Dermis microvascular lymphatic vessel endothelial cell (primary cell): ENCODE measurements at regions not wholly inside any gene's neighbourhood (a gene's known extent, or its start where the extent isn't known, plus 50 kb on each side); places are given as distances from the start of the nearest gene placed in this dataset.
A peak's percentile ranks its signal among the peaks of the same experiment; 100 is the strongest.
"Not testable (repeated sequence)": the region's sequence is repeated elsewhere in the genome, so short reads cannot be mapped to it uniquely, and the experiment has no call there.

Experiments used
- DNase-seq, 2 donors: peaks; one replicate each; pipeline versions ENCODE4 v3.0.0 to v3.0.0-alpha.2; 2010; ENCODE audit warnings: low read depth in 2 of 2

- DNase-seq: no peak
Observed at GRCh38 chr13:105732806-105733529, 802.5 kb downstream of the EFNB2 start.

DNA sequence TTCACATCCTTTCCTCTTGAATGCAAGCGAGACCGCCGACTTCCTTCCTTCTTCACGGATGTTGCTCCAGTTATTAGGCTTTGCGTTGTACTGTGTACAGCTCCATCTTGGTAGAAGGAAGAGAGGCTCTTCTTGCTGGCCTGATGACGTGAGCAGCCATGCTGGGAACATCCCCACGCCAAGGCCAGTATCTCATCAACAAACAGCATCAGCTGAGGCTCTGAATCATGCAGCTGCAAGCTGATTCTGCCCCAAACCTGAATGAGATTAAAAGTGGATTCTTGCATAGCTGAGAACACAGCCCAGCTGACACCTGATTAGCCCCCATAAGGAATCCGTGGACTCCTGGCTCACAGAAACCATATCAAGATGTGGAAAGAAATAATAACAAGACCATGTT is 809.6 kb downstream of the EFNB2 start:
- no peak for DNase-seq

DNA sequence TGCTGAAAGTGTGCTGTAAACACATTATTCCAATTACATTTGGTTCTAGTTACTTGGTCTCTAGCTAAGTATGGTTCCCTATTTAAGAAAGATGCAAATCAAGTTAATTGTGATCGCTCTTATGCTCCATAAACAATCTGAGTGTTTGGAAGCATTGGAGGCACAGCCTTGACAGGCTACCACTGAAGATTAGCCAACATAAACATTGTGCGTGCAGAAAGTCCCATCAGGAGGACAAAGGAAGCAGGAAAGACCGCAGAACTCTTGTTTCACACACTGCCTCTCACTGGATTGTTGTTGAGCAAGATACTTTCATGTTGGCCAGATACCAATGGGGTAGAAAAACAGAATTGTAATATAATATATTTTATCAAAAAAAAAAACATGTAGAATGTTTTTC is 814.4 kb downstream of the EFNB2 start:
- DNase-seq: peak; percentile 23 to 40

GRCh38 chr13:105719859-105720258 is 815.6 kb downstream of the EFNB2 start:
- no peak for DNase-seq

- no peak for DNase-seq
Observed at GRCh38 chr13:105709181-105709580, 826.3 kb downstream of the EFNB2 start.

- DNase-seq: no peak
Observed at GRCh38 chr13:105703843-105704242, 831.6 kb downstream of the EFNB2 start.

DNA sequence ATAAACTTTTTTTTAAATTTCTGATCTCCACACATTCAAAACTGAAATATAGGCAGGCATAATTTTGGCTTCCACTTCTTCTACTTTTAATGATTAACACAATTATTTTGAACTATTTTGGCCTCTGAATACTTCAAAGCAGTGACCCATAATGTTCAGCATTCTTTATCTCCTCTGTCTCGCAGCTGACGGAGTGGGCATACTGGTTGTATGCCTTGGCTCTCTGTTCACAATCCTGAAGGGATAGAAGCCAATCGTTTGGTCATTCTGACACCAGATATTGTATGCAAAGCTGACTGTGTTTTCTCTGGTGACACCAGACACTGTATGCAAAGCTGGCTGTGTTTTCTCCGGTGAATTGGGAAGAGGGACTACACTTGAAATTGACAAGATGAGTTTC is 833.0 kb downstream of the EFNB2 start:
- DNase-seq: no peak

DNA sequence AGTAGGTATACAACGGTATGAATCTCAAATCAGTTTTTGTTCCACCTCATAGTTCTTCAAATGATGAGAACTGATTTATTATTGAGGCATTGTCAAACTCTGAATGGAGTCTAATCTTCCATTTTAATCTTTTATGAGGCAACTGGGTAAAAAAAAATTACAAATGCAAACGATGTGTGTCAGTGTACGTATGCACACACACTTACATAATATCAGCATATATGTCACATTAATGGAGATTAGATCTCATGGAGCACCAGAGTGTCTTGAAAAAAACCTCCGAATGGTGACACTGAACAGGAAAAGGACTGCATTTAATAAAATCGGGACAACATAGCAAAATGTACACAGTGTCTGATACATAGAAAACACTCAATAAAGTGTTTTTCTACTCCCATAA is 842.7 kb downstream of the EFNB2 start:
- DNase-seq: no peak

DNA sequence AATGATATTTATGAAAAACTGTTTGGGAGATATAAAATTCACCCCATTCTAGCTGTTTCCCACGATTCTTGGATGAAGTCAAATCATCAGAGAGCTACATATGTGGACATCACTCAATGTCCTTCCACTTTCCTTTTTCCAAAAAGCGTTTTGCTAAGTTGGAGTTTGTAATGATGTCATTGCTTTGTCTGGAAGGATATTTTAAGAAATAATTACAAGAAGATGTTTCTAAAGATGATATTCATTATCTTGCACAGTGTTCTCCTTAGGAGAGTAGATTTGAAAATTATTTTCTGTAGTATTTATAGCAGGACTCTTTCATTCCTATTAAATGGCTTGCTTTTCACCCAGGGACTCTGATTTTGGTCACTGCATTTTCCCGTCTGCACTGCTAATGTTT is 851.2 kb downstream of the EFNB2 start:
- DNase-seq: no peak

- DNase-seq: no peak
Observed at GRCh38 chr13:105679838-105680237, 855.6 kb downstream of the EFNB2 start.

GRCh38 chr13:105678072-105678471 is 857.4 kb downstream of the EFNB2 start:
- no peak for DNase-seq

DNA sequence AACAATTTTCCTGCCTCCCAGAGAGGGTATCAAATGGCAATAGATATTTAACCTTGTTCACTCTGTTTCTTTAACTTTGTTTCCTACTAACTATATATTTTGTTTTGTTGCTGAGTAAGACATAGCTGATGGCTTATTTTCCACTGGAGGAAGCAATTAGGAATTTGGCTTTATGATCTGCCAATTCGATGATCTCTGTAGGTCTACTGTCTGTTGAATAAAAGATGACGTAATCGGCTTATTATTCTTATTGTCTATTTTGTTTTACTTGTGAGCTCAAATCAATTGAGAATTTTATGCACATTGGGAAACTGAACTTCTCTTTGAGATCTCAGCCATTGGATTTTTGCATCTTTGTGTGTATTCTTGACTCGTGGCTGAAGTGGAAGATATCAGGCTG is 862.6 kb downstream of the EFNB2 start:
- DNase-seq: no peak

GRCh38 chr13:105671131-105671530 is 864.3 kb downstream of the EFNB2 start:
- DNase-seq: not testable (repeated sequence)

DNA sequence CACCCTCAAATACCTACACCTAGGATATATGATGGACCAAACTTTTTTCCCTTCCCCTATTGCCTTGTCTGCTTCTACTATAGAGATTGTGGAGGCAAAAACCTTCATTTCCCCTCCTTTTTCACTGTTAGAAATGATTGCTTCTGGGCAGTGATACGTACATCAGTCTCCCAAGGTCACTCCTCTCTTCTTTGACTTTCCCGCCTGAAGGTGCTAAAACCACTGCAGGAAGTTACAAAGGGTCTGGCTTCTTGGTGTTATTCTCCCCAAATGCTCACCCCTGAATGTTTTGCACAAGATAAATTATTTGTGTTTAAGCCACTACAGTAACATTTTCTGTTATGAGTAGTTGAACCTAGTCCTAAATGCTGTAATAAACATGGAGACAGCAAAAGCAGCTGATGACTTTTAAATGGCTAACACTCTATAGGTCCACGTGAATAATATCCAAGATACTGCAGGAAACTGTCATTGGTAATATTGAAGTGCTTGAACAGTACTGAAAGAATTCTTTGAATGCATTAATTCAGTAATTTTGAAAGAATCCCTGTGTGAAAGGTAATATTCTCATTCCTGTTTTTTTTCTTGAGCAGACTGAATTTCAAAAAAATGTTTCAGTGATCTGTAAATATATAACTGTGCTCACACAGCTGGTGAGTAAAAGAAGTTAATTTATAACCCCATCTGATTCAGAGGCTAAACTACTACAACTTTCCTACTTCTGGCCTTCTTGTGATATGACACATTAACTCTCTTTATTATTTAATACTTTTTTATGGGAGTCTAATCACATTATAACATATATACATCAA is 865.1 kb downstream of the EFNB2 start:
- no peak for DNase-seq

DNA sequence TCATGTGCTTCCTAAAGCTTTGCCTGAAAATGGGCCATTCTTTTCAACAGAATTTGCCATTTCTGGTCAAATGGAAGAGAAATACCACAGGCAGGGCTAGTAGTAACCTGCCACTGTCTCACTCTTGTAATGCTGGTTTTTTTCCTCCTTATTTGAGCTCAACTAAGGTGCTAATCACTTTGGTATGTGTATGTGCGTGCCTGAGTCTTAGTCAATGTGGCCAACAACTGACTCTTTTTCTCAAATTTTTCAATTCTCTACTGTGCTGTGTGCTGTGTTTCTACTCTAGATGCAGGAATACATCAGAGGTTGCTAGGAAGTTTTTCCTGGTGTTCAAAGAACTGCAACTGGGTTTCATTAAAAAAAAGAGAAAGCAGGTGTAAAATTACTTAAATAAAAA is 870.2 kb downstream of the EFNB2 start:
- DNase-seq: no peak

GRCh38 chr13:105663182-105663581 is 872.3 kb downstream of the EFNB2 start:
- DNase-seq: no peak

GRCh38 chr13:105660561-105660960 is 874.9 kb downstream of the EFNB2 start:
- DNase-seq: no peak

- DNase-seq: no peak
Observed at GRCh38 chr13:105658431-105658830, 877.0 kb downstream of the EFNB2 start.

DNA sequence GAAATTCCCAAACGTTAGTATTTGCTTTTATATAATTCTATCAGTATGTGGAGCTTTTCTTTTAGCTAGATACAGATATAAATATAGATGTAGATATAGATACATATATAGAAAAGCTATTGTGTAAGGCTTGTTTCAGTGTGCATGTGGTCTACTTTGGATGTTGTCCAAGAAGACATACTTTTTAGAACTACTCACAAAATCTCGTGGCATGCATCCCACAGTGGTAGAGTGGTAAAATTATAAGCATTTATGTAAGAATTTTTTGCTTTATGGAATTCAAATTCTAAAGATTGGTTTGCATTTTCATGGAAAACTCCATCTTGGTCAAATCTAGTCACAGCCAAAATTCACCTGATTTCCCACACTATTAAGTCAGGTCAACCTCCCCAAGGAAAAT is 880.4 kb downstream of the EFNB2 start:
- no peak for DNase-seq

DNA sequence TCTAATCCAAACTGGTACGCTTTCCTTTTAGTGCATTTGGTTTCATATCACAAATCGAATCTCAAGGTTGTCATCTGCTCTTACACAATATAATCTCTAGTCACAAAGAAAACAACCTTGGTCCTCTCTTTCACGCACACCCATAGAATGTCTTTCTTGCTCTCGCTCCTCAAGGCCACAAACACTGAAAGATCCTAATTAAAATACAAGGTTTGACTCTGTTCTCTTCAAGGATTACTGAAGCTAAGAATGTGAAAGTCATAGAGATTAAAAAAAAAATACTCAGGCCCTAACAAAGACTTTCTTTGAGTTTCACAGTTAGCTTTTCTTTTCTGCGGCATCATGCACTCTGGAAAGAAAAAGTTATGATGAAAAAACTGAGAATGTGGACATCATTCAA is 891.5 kb downstream of the EFNB2 start:
- no peak for DNase-seq

DNA sequence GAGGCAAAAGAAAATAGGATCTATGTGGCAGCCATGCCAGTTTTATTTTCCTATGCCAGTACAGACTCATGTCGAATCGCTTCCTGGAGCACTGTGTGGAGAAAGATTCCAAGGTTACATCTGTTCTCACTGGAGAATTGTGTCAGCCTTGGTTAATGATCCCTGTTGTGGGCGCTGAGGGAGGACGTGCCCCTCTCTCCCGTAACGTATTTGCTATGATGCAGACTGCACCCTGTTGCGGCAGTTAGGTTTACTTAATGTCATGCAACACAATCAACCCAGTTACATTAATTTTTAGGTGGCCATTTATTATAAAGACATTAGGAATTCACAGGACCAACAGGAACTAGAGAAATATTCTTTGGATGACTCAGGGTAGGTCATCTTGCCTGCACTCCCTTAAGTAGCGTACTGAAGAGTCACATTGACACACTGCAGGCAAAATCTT is 892.9 kb downstream of the EFNB2 start:
- DNase-seq: no peak

GRCh38 chr13:105641121-105641520 is 894.3 kb downstream of the EFNB2 start:
- no peak for DNase-seq

- DNase-seq: no peak
Observed at GRCh38 chr13:105638426-105638825, 897.0 kb downstream of the EFNB2 start.
